GM12873 (cell line): ENCODE measurements at regions not wholly inside any gene's neighbourhood (a gene's known extent, or its start where the extent isn't known, plus 50 kb on each side); places are given as distances from the start of the nearest gene placed in this dataset.

Experiments used
- TF ChIP-seq, protein P1 (sequence below): IDR thresholded peaks from 2 replicates; pipeline ENCODE4 v1.5.1; 2012; ENCODE audit warnings: low read depth, mild to moderate bottlenecking, moderate library complexity, low read length, control low read depth; ENCODE audit not compliant: insufficient read depth; ENCODE audit errors: missing control alignments

DNA sequence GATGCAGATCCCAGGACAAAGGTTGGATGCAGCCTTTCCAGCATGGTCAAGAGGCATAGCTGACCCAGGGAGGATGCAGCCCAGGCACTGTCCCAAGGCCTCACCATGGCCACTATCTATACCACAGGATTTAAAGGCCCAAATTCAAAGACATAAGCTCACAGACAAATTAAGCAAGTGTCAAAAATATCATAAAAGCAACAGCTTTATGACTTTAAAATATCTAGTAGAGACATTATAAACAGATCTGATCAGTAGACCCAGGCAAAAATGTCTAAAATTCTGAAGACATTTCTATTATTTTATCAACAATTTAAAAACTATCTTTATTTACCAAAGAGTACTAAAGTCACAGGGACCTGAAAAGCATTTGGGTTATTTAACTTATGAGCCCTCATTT is 373.5 kb downstream of the CDC5L start:
- TF ChIP-seq, protein P1, sequence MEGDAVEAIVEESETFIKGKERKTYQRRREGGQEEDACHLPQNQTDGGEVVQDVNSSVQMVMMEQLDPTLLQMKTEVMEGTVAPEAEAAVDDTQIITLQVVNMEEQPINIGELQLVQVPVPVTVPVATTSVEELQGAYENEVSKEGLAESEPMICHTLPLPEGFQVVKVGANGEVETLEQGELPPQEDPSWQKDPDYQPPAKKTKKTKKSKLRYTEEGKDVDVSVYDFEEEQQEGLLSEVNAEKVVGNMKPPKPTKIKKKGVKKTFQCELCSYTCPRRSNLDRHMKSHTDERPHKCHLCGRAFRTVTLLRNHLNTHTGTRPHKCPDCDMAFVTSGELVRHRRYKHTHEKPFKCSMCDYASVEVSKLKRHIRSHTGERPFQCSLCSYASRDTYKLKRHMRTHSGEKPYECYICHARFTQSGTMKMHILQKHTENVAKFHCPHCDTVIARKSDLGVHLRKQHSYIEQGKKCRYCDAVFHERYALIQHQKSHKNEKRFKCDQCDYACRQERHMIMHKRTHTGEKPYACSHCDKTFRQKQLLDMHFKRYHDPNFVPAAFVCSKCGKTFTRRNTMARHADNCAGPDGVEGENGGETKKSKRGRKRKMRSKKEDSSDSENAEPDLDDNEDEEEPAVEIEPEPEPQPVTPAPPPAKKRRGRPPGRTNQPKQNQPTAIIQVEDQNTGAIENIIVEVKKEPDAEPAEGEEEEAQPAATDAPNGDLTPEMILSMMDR: no peak

DNA sequence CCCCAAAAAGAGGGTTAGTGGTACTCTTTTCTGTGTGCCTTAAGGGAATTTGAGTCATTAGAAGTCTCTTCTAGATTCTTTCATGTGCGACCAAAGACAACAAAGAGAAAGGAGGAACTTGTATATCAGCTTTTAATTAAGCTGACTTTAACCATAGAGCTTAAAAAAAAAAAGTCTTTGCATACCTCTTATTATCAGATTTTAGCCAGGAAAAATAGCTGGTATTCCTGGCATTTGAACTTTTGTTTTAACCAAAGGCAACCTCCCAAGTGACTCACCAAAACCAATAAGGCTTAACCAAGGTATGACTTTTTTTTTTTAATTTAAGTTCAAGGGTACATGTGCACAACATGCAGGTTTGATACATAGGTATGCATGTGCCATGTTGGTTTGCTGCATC is 375.0 kb downstream of the CDC5L start:
- TF ChIP-seq, protein P1: no peak

DNA sequence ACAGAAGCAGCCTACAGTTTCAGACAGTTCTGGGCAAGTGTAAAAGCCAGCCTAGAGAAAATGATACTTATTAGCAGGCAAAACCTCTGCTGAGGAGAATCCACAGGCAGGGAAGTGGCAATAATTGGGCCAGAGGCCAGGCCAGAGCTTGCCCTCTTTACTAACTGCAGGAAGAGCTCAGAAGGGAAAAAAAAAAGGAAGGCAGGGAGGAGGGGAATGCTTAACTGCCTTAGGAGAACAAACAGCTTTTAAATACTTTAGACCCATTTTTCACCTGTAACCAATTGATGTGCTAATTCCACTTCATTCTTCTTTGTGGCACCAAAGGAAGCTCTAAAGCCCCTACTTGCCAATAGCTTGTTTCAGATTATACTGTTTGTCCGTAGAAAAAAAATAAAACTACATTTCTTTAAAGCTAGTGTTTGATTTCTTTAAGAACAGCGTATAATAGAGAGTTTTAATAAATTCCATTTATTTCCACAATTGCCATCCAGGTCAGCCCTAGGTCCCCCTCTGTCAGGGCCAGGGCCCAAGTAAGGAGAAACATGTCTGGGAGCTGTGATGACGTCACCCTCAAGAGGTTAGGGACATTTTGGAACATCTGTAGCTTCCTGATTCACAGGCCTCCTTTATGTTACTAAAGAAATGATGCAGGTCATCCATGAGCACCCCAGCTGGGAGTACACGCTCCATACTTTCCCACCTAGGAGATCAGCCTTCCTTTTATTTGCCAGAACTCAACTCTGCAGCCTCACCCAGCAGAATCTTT is 384.3 kb downstream of the CDC5L start:
- TF ChIP-seq, protein P1: no peak

DNA sequence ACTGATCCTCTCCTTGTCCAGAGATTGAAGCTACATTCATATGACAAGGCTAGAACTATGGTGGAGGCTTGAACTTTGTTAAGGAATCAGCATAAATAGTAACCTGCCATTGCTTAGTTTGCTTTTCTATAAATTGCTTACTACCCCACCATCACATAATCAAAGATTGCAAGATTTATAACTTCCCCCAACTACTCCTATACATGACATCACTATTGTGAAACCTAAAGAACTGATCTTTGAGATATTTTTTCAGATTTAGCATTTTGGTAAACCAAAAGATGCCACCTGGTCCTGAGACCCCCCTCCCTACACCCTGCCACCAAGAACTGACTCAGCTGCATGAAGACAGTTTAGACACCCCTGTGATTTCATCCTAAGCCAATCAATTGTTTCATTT is 385.3 kb downstream of the CDC5L start:
- TF ChIP-seq, protein P1: no peak

DNA sequence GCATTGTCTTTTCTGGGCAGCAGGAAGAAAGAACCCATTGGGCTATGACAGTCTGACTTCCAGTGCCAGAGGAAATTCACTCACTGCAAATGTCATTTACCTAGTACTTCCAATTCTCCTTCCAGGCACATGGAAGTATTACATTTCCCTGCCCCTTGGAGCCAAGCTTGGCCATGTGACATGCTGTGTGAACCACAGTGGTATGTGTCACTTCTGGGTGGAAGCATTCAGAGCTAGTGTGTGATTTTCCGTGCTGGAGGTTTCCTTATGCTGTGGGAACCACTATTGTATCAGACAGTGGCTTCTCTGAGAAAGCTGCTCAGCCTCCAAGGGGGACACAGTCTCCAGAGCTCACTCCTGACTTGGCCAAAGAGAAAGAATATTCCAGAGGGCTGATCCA is 387.6 kb downstream of the CDC5L start:
- TF ChIP-seq, protein P1: no peak

DNA sequence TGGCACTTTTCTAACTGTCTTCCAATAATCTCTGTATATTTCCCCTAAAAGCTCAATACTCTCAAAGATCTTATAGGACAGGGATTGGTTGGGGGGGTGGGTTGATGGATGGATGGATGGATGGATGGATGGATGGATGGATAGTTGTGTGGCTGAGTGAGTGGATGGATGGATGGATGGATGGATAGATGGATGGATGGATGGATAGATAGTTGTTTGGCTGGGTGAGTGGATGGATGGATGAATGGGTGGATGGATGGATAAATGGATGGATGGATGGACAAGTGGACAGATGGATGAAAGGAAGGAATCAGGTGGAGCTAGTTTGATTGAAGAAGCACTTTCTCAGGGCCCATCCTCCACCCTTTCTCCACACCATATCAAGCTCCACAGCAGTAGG is 388.8 kb downstream of the CDC5L start:
- TF ChIP-seq, protein P1: no peak

DNA sequence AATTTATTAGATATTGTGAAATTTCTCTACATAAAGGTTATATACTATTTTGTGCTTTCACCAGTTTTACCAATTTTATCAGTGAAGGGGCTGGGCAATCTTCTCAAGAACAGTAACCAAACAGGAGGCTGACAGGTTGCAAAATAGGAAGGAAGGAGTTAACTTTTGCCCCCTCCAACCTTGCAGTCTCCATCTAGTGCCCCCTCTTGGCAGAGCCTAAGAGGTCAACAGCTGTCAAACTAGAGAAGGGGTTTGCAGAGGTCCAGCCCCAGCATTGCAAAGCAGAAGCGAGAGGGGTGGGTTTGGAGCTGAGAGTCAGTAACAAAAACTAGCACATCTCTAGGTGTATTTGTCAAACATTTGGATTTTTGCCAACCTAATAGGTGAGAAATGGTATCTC is 391.0 kb downstream of the CDC5L start:
- TF ChIP-seq, protein P1: no peak
